ENCODE measurements at regions not wholly inside any gene's neighbourhood (a gene's known extent, or its start where the extent isn't known, plus 50 kb on each side); places are given as distances from the start of the nearest gene placed in this dataset.

- no peak for TF ChIP-seq REST (IDR thresholded peaks at IDR 0.05; ENCODE audit: borderline replicate concordance)
- no peak for TF ChIP-seq TAF1 (IDR thresholded peaks at IDR 0.05; ENCODE audit: low read depth)
These were observed 1545.0 kb downstream of the CDH8 start for GRCh38 chr16:60491273-60491672.

Data from neural cell (in vitro differentiated cells).